ENCODE measurements at regions not wholly inside any gene's neighbourhood (a gene's known extent, or its start where the extent isn't known, plus 50 kb on each side); places are given as distances from the start of the nearest gene placed in this dataset.

DNA sequence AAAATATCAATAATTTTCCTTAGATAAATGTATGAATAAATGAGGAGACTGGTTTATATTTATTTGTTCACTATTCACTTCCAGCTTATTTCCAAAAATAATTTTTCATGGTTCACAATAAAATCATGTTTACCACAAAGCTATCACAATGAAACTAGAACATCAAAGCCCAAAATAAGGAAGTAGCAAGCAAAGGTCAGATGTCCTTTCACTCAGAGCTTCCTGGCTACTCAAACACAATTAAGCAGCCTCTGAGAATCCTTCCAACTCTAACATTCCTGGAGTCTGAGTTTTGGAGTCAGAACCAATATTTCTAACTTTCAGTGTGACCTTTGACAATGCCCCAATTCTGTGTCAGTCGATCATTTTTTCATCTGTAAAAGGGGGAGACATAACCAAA, 527.0 kb downstream of the SOX6 start:
- Histone ChIP-seq H3K4me3 (no peak overlapping the region), H3K36me3 (no peaks in the 10 kb centered on the region), H3K4me1 (peaks cover 0 to 5% (median 0%) of the 10 kb centered on the region in 4 donors), H3K9me3 (no peaks in the 10 kb centered on the region), H3K27ac (no peak overlapping the region), H3K27me3 (no peaks in the 10 kb centered on the region)
- no peak for TF ChIP-seq POLR2A (IDR thresholded peaks at IDR 0.05)
- TF ChIP-seq, protein P1, sequence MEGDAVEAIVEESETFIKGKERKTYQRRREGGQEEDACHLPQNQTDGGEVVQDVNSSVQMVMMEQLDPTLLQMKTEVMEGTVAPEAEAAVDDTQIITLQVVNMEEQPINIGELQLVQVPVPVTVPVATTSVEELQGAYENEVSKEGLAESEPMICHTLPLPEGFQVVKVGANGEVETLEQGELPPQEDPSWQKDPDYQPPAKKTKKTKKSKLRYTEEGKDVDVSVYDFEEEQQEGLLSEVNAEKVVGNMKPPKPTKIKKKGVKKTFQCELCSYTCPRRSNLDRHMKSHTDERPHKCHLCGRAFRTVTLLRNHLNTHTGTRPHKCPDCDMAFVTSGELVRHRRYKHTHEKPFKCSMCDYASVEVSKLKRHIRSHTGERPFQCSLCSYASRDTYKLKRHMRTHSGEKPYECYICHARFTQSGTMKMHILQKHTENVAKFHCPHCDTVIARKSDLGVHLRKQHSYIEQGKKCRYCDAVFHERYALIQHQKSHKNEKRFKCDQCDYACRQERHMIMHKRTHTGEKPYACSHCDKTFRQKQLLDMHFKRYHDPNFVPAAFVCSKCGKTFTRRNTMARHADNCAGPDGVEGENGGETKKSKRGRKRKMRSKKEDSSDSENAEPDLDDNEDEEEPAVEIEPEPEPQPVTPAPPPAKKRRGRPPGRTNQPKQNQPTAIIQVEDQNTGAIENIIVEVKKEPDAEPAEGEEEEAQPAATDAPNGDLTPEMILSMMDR (IDR thresholded peaks at IDR 0.05): no peak
- DNase-seq: no peak

DNA sequence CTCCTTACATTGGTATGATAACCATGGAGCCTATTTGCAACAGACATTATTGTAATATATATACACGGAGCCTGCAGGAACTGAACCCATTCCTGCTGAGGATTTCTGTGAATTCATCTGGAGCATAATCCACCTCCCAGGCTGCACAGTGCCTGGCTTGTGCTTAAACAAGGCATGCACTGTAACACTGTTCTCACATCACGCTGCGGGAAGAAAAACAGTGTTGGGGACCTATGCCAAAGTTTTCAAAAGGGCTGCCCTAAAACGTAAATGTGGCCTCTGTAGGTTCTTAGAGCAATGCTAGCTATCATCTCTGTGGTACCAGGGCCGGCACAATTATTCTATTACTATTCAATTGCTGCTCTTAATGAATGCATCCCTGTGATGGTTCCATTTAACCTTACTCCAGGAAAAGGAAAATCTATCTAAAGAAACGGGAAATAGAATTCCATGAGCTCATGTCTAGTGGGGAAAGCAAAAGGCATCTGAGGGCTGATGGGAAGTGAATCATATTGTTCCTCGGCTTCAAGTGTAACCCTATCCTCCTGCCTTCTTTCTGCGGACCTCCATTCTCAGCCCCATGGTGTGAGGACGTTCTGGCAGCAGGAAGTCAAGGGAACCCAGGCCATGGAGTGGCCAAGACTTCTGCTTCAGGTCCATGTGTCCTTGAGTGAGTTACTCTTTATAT, 525.5 kb downstream of the SOX6 start:
- Histone ChIP-seq H3K27me3 (no peaks in the 10 kb centered on the region), H3K9me3 (no peaks in the 10 kb centered on the region), H3K4me1 (peaks cover 0 to 5% (median 0%) of the 10 kb centered on the region in 4 donors), H3K27ac (no peak overlapping the region), H3K36me3 (no peaks in the 10 kb centered on the region), H3K4me3 (no peak overlapping the region)
- TF ChIP-seq, protein P1 (IDR thresholded peaks at IDR 0.05): no peak
- no peak for TF ChIP-seq POLR2A (IDR thresholded peaks at IDR 0.05)
- DNase-seq: no peak

DNA sequence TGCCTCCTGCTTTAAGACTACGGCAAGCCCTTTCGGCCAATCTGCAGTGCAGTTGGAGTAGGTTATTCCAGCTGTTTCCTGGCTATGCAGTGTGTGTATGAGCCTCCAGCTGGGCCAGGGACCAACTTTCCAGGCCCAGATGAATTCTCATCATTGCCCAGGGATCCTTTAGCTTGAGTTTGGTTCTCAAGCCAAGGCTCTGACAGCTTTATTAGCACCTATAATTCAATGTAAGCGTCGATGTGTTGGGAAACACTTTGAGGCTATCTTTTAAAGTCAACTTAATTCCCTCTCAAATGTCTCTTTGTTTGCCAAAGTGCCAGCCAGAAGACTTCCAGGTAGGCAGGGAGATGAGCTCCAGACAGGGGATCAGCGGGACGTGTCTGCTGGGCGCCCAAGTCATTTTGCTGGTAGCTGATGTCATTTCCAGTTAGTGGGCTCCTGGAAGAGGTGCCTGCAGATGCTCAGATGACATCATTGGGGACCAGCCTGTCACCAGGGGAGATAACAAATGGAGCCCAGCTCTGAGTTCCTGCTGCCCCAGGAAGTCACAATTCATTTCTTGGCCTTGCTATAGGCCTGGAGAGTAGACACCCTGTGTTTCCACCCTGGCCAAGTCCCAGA, 520.4 kb downstream of the SOX6 start:
- no peak overlapping the region for H3K4me3 ChIP-seq
- H3K27me3 ChIP-seq: no peaks in the 10 kb centered on the region
- H3K4me1 ChIP-seq: peaks cover 0 to 12% (median 4%) of the 10 kb centered on the region in 4 donors
- H3K9me3 ChIP-seq: no peaks in the 10 kb centered on the region
- TF ChIP-seq, protein P1 (IDR thresholded peaks at IDR 0.05): no peak
- TF ChIP-seq POLR2A (IDR thresholded peaks at IDR 0.05): no peak
- no peak overlapping the region for H3K27ac ChIP-seq
- no peak for DNase-seq
- H3K36me3 ChIP-seq: no peaks in the 10 kb centered on the region

DNA sequence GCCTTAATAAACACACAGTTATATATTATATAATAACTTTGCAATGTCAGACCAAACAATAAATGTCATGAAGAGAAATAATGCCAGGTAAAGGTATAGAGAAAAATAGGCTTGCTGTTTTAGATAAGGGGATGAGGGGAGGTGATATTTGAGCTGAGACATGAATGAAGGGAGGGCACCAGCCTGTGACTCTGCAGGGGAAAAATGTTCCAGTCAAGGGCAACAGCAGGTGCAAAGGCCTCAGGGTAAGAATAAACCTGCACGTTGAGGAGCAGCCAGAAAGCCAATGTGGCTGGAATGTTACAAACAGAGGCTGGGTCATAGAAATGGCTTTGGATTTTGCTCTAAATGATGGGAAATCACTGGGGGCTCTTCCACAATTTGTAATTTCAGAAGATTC, 519.6 kb downstream of the SOX6 start:
- TF ChIP-seq, protein P1 (IDR thresholded peaks at IDR 0.05): no peak
- no peak for TF ChIP-seq POLR2A (IDR thresholded peaks at IDR 0.05)
- Histone ChIP-seq H3K36me3 (no peaks in the 10 kb centered on the region), H3K4me1 (peaks cover 0 to 12% (median 4%) of the 10 kb centered on the region in 4 donors), H3K4me3 (no peak overlapping the region), H3K9me3 (no peaks in the 10 kb centered on the region), H3K27me3 (no peaks in the 10 kb centered on the region), H3K27ac (peak overlapping the region in 1 of 4 donors; percentile 42)
- no peak for DNase-seq

DNA sequence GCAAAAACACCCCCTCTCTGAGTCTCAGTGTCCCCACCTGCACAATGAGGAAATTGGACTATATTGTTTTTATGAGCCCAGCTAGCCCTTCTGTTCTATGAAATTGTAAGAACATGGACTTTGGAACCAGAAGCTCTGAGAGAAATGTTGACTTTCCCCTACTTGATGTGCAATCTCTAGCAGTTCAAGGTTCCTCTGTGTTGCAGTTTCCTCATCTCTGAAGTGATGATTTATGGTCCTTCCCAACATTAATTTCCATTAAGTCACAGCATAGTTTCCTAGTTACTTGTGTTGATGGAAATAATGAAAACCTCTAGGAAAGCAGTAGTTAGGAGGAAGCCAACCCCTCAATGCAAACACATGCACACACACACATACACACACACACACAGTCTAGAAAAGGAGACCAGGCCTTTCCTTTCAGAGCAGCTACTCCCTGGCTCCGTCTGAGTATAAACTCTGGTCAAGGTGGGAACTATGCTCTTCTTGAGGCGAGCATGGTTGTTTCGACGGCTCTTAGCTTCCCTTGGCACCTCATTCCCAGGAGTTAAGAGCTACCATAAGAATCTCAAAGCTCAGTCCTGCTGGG, 518.4 kb downstream of the SOX6 start:
- Histone ChIP-seq H3K4me1 (peaks cover 0 to 12% (median 4%) of the 10 kb centered on the region in 4 donors), H3K9me3 (no peaks in the 10 kb centered on the region), H3K4me3 (no peak overlapping the region), H3K27me3 (no peaks in the 10 kb centered on the region), H3K27ac (peak overlapping the region in 3 of 4 donors; percentile 50 to 77 (median 75)), H3K36me3 (no peaks in the 10 kb centered on the region)
- no peak for DNase-seq
- TF ChIP-seq POLR2A (IDR thresholded peaks at IDR 0.05): no peak
- TF ChIP-seq, protein P1 (IDR thresholded peaks at IDR 0.05): no peak
